ENCODE measurements at regions not wholly inside any gene's neighbourhood (a gene's known extent, or its start where the extent isn't known, plus 50 kb on each side); places are given as distances from the start of the nearest gene placed in this dataset.

- Histone ChIP-seq H3K9me3 (no peaks in the 10 kb centered on the region), H3K36me3 (no peaks in the 10 kb centered on the region), H3K27ac (no peak overlapping the region), H3K4me1 (no peaks in the 10 kb centered on the region), H3K4me3 (no peak overlapping the region), H3K27me3 (no peaks in the 10 kb centered on the region)
- 80 to 94% methylated on average over 3 of the region's 3 CpGs for WGBS, 2 donors (ENCODE audit: low coverage in 1 of 2)
- ATAC-seq, result no peak
- TF ChIP-seq POLR2A (IDR thresholded peaks at IDR 0.05), result no peak
- TF ChIP-seq EP300 (IDR thresholded peaks at IDR 0.05), result no peak
Observed at GRCh38 chr11:122241566-122241965, 125.6 kb upstream of the BLID start.

- Histone ChIP-seq H3K36me3 (no peaks in the 10 kb centered on the region), H3K4me3 (no peak overlapping the region), H3K27ac (no peak overlapping the region), H3K4me1 (peaks cover 0 to 4% (median 0%) of the 10 kb centered on the region in 3 donors), H3K27me3 (no peaks in the 10 kb centered on the region), H3K9me3 (no peaks in the 10 kb centered on the region)
- ATAC-seq, result no peak
- WGBS, 2 donors (ENCODE audit: low coverage in 1 of 2), result 58 to 67% methylated on average over 1 to 3 of the region's 3 CpGs
- TF ChIP-seq EP300 (IDR thresholded peaks at IDR 0.05) (no peak), POLR2AphosphoS5 (IDR thresholded peaks at IDR 0.05) (no peak), POLR2A (IDR thresholded peaks at IDR 0.05) (no peak), CTCF (IDR thresholded peaks at IDR 0.05) (no peak)
Observed at GRCh38 chr11:122240638-122241037, 124.6 kb upstream of the BLID start.

GRCh38 chr11:122235615-122236014 lies 119.6 kb upstream of the BLID start:
- Histone ChIP-seq H3K9me3 (no peaks in the 10 kb centered on the region), H3K27ac (peak overlapping the region; percentile 34 to 64 (median 55)), H3K36me3 (no peaks in the 10 kb centered on the region), H3K4me3 (no peak overlapping the region), H3K4me1 (peaks cover 0 to 19% (median 4%) of the 10 kb centered on the region in 3 donors), H3K27me3 (no peaks in the 10 kb centered on the region)
- TF ChIP-seq POLR2A (IDR thresholded peaks at IDR 0.05), result no peak
- TF ChIP-seq POLR2AphosphoS5 (IDR thresholded peaks at IDR 0.05), result peak; percentile 95
- TF ChIP-seq CTCF (IDR thresholded peaks at IDR 0.05), result no peak
- TF ChIP-seq EP300 (IDR thresholded peaks at IDR 0.05), result no peak
- peak; percentile 92 for ATAC-seq
- 0 to 7% methylated on average over 2 to 3 of the region's 3 CpGs for WGBS, 2 donors (ENCODE audit: low coverage in 1 of 2)

- no peak for TF ChIP-seq POLR2A (IDR thresholded peaks at IDR 0.05)
- no peak for TF ChIP-seq EP300 (IDR thresholded peaks at IDR 0.05)
- TF ChIP-seq POLR2AphosphoS5 (IDR thresholded peaks at IDR 0.05), result no peak
Observed at GRCh38 chr11:122234780-122235179, 118.8 kb upstream of the BLID start.

GRCh38 chr11:122234257-122234656 lies 118.2 kb upstream of the BLID start:
- no peak overlapping the region for H3K4me3 ChIP-seq
- no peaks in the 10 kb centered on the region for H3K27me3 ChIP-seq
- ATAC-seq, result no peak
- no peaks in the 10 kb centered on the region for H3K9me3 ChIP-seq
- no peaks in the 10 kb centered on the region for H3K36me3 ChIP-seq
- peaks cover 0 to 24% (median 4%) of the 10 kb centered on the region in 3 donors for H3K4me1 ChIP-seq
- H3K27ac ChIP-seq, result no peak overlapping the region
- TF ChIP-seq EP300 (IDR thresholded peaks at IDR 0.05), result no peak
- no peak for TF ChIP-seq POLR2AphosphoS5 (IDR thresholded peaks at IDR 0.05)
- no peak for TF ChIP-seq POLR2A (IDR thresholded peaks at IDR 0.05)
- no peak for TF ChIP-seq CTCF (IDR thresholded peaks at IDR 0.05)

More at GRCh38 chr11:122234780-122235179, 118.8 kb upstream of the BLID start:
- ATAC-seq, result no peak
- H3K4me1 ChIP-seq, result peaks cover 0 to 19% (median 4%) of the 10 kb centered on the region in 3 donors
- H3K27me3 ChIP-seq, result no peaks in the 10 kb centered on the region
- no peaks in the 10 kb centered on the region for H3K9me3 ChIP-seq
- H3K4me3 ChIP-seq, result no peak overlapping the region
- H3K27ac ChIP-seq, result peak overlapping the region in 3 of 4 donors; percentile 50 to 64 (median 60)
- 56 to 68% methylated on average over 3 of the region's 3 CpGs for WGBS, 2 donors (ENCODE audit: low coverage in 1 of 2)
- H3K36me3 ChIP-seq, result no peaks in the 10 kb centered on the region

- Histone ChIP-seq H3K27ac (no peak overlapping the region), H3K9me3 (no peaks in the 10 kb centered on the region), H3K36me3 (no peaks in the 10 kb centered on the region), H3K4me3 (no peak overlapping the region), H3K4me1 (peaks cover 3 to 28% (median 4%) of the 10 kb centered on the region in 3 donors), H3K27me3 (no peaks in the 10 kb centered on the region)
- no peak for ATAC-seq
- TF ChIP-seq POLR2AphosphoS5 (IDR thresholded peaks at IDR 0.05), result no peak
- TF ChIP-seq POLR2A (IDR thresholded peaks at IDR 0.05), result no peak
- no peak for TF ChIP-seq EP300 (IDR thresholded peaks at IDR 0.05)
- TF ChIP-seq CTCF (IDR thresholded peaks at IDR 0.05), result no peak
- WGBS, 2 donors (ENCODE audit: low coverage in 1 of 2), result 94 to 100% methylated on average over 2 to 4 of the region's 4 CpGs
Observed at GRCh38 chr11:122232985-122233384, 117.0 kb upstream of the BLID start.
